ENCODE measurements at regions not wholly inside any gene's neighbourhood (a gene's known extent, or its start where the extent isn't known, plus 50 kb on each side); places are given as distances from the start of the nearest gene placed in this dataset.

DNA sequence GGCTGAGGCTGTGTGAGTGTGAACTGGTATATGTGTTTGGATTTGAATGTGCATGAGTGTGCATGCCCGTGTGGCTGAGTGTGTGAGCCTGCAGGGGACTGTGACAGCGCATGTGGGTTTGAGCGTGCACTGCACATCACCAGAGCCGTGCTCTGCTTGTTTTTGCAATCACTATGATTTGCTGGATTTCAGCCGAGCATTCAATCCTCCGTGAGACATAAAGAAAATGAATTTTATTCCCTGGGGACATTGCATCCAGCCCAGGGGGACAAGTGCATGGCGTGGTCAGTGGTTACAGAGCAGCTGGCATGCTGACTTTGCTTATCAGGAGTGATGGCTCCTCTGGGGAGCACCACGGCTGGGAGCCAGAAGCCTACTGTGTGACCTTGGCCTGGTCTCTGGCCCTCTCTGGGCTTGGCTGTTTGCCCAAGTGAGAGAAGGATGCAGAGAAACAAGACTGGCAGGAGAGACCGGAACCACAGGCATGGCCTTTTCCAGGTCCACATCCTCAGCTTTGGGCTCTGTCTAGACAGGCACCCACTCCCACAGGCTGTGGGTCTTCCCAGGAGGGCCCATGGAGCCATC is 160.2 kb upstream of the UNC5B start:
- TF ChIP-seq POLR2A (IDR thresholded peaks at IDR 0.05): no peak
- TF ChIP-seq, protein P1, sequence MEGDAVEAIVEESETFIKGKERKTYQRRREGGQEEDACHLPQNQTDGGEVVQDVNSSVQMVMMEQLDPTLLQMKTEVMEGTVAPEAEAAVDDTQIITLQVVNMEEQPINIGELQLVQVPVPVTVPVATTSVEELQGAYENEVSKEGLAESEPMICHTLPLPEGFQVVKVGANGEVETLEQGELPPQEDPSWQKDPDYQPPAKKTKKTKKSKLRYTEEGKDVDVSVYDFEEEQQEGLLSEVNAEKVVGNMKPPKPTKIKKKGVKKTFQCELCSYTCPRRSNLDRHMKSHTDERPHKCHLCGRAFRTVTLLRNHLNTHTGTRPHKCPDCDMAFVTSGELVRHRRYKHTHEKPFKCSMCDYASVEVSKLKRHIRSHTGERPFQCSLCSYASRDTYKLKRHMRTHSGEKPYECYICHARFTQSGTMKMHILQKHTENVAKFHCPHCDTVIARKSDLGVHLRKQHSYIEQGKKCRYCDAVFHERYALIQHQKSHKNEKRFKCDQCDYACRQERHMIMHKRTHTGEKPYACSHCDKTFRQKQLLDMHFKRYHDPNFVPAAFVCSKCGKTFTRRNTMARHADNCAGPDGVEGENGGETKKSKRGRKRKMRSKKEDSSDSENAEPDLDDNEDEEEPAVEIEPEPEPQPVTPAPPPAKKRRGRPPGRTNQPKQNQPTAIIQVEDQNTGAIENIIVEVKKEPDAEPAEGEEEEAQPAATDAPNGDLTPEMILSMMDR (IDR thresholded peaks at IDR 0.05): no peak

Measured in testis (tissue), 2 donors.